Motor neuron (in vitro differentiated cells): ENCODE measurements at regions not wholly inside any gene's neighbourhood (a gene's known extent, or its start where the extent isn't known, plus 50 kb on each side); places are given as distances from the start of the nearest gene placed in this dataset.

ENCODE experiments used
- ATAC-seq, 8 experiments: fragments of 200-7000 bp; cut with Tn5 transposase; replicated peaks in 6 of 8; 2 replicates each; pipeline ENCODE4 v1.8.0; 2021; ENCODE audit warnings: mild to moderate bottlenecking in 8 of 8, moderate library complexity in 8 of 8
- H3K27ac ChIP-seq, 2 donors: fragments of 250-450 bp; sonication (Bioruptor Pico); 2 replicates each; pipeline ENCODE4 v1.9.0; 2021; ENCODE audit warnings: antibody characterized with exemption in 2 of 2, mild to moderate bottlenecking in 2 of 2, moderate library complexity in 1 of 2
- H3K4me1 ChIP-seq, 2 donors: fragments of 250-450 bp; sonication (Bioruptor Pico); replicated peaks in 1 of 2; 2 replicates each; pipeline ENCODE4 v1.6.1; 2021; ENCODE audit warnings: antibody characterized with exemption in 2 of 2, mild to moderate bottlenecking in 2 of 2, moderate library complexity in 1 of 2
- H3K4me3 ChIP-seq, 5 donors: fragments of 250-450 bp; sonication (Bioruptor Pico); 2 replicates each; pipeline ENCODE4 v1.9.0; 2021; ENCODE audit warnings: antibody characterized with exemption in 5 of 5, mild to moderate bottlenecking in 5 of 5, moderate library complexity in 4 of 5
- WGBS, 10 experiments: fragments of 450-650 bp; shearing (Covaris generic); methylation state at CpG; one replicate each; pipeline ENCODE4 v1.0.0; 2022; 5-methylcytosine and 5-hydroxymethylcytosine counted together
- in situ Hi-C, 9 experiments: fragments of 400-800 bp; cut with MboI; loops; one replicate each; pipeline ENCODE4 v1.15.0; 2021; ENCODE audit warnings: low sequenced_read_pairs in 9 of 9, low pct_unique_long_range_greater_than_20kb in 2 of 9; ENCODE audit not compliant: unreplicated experiment in 9 of 9

DNA sequence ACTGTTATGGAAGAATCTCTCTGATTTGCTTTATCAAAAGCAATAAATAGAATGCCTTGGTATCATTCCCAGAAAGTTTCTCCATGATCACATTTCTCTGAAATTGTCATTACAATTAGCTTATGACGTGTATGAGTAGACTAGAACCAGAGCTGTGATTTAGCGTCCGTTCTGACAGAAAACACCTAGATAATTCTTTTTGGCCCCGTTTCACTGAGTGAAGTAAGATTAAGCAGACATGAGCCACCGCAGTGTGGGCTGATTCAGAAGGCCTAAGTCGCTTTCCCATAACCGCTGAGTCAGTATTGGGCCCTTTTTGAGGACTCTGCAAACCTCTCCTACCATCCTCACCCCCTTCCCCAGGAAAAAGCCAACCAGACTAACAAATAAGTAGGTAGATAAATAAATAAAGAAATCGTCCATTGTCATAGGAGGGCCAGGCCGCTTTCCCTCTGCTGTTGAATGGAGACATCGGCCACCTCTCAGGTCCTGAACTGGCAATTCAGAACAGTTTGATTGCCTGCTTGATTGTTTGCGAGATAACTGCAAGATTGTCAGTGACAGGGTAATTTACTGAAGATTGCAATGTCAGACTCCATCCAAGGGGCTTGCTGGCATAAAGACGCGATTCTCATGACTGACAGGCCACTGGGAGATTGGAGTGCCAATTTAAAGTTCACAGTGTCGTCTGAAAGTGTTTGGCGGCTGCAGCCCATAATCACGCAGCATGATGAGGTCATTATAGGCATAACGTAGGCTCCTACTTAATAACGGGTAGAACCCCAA is 105.0 kb upstream of the WWC1 start:
- no peak for ATAC-seq
- in situ Hi-C loops, result no loop called here
- Histone ChIP-seq H3K4me1 (peaks cover 0 to 6% of the 10 kb centered on the region in 2 donors), H3K27ac (no peak overlapping the region), H3K4me3 (no peak overlapping the region)
- 56 to 100% (median 84%) methylated on average over 1 to 17 of the region's 18 CpGs for WGBS, 10 experiments

GRCh38 chr5:168187614-168188013 is 103.8 kb upstream of the WWC1 start:
- Histone ChIP-seq H3K27ac (no peak overlapping the region), H3K4me3 (no peak overlapping the region), H3K4me1 (peaks cover 0 to 6% of the 10 kb centered on the region in 2 donors)
- ATAC-seq, result peak in 1 of 8 experiments; percentile 71
- WGBS, 10 experiments, result 40 to 87% (median 80%) methylated on average over 1 to 6 of the region's 6 CpGs; no CpG with 5 or more reads in 1 of the 10 experiments
- in situ Hi-C loops, result no loop called here

DNA sequence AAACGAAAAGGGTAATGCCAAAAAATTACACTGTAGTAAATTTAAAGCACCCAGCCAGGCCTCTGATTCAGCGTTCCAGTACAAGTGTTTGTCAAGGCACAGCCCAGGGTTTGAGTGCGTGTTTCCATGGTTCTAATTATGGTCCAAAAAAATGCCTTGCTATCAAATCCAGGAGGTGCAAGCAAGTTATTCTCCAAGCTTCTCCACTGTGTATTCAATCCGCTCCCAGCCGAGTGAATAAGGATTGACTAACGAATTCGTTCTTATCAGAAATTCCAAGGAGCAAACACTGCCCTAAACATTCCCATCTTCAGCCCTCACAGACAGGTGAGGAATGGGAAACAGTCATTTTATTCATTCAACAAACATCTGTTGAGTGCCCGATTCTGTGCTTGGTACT is 103.3 kb upstream of the WWC1 start:
- peaks cover 0 to 9% of the 10 kb centered on the region in 2 donors for H3K4me1 ChIP-seq
- peak in 1 of 8 experiments; percentile 69 for ATAC-seq
- no peak overlapping the region for H3K27ac ChIP-seq
- in situ Hi-C loops, result no loop called here
- 15 to 100% (median 87%) methylated on average over 1 to 8 of the region's 8 CpGs for WGBS, 10 experiments
- no peak overlapping the region for H3K4me3 ChIP-seq

- ATAC-seq, result no peak
- in situ Hi-C loops, result no loop called here
- 13 to 100% (median 81%) methylated on average over 1 to 4 of the region's 4 CpGs for WGBS, 10 experiments
Measured at GRCh38 chr5:168192120-168192519, 99.3 kb upstream of the WWC1 start.

GRCh38 chr5:168193493-168194250 is 97.8 kb upstream of the WWC1 start:
- ATAC-seq, result peak in 1 of 8 experiments; percentile 55
- Histone ChIP-seq H3K4me3 (no peak overlapping the region), H3K4me1 (peaks cover 0 to 9% of the 10 kb centered on the region in 2 donors), H3K27ac (no peak overlapping the region)
- in situ Hi-C loops, result no loop called here
- WGBS, 10 experiments, result 37 to 78% (median 60%) methylated on average over 1 to 8 of the region's 9 CpGs

More at GRCh38 chr5:168192120-168192519, 99.3 kb upstream of the WWC1 start:
- Histone ChIP-seq H3K4me1 (peaks cover 0 to 12% of the 10 kb centered on the region in 2 donors), H3K27ac (no peak overlapping the region), H3K4me3 (no peak overlapping the region)

DNA sequence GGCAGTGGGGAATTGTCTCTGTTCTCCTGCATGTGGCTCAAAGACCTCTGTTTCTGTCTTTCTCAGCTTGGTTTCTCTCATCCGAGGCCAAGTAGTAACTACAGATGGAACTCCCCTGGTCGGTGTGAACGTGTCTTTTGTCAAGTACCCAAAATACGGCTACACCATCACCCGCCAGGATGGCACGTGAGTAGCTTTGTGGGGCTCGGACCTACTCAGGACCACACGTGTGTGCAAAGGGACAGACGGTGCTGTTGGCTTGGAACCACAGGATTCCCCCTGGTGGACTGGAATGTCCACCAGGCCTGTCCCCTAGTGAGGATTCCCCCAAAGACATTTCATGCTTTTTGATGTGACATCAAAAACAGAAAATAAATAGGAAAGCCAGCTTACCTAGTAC is 96.3 kb upstream of the WWC1 start:
- ATAC-seq, result no peak

GRCh38 chr5:168198359-168198758 is 93.1 kb upstream of the WWC1 start:
- peaks cover 9 to 16% of the 10 kb centered on the region in 2 donors for H3K4me1 ChIP-seq
- in situ Hi-C loops, result no loop called here
- ATAC-seq, result no peak
- no peak overlapping the region for H3K27ac ChIP-seq
- no peak overlapping the region for H3K4me3 ChIP-seq
- 70 to 100% (median 94%) methylated on average over 1 to 2 of the region's 2 CpGs; no CpG with 5 or more reads in 5 of the 10 experiments for WGBS, 10 experiments

More for the DNA sequence above, 96.3 kb upstream of the WWC1 start:
- Histone ChIP-seq H3K4me1 (peaks cover 0 to 9% of the 10 kb centered on the region in 2 donors), H3K27ac (no peak overlapping the region), H3K4me3 (no peak overlapping the region)
- in situ Hi-C loops, result no loop called here
- WGBS, 10 experiments, result 14 to 100% (median 67%) methylated on average over 1 to 5 of the region's 9 CpGs; no CpG with 5 or more reads in 6 of the 10 experiments

DNA sequence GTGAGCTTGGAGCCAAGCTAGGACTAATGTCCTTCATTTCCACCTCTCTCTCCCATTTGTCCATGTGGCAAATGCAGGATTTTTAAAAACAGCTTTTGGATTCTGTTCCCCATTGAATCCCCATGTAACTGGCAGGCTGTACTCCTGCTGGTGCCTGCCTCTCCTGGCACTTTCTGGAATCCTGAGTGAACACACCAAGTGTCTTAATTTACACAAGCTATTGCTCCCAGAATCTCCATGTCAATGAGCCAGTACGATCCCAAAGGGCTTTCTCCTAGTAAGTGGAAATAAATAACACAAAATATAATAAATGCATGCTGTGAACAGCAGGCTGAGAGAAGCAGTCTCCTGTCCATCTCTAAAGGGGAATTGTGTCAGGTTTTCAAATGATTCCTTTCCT is 88.4 kb upstream of the WWC1 start:
- in situ Hi-C loops, result loop anchor here in 3 of 9 experiments (25.0 kb wide), 2 partner anchors 91 to 616 kb away; no protein-coding TSS in a partner anchor
- 0 to 38% (median 11%) methylated on average over 1 of the region's 1 CpG; no CpG with 5 or more reads in 6 of the 10 experiments for WGBS, 10 experiments
- ATAC-seq, result peak in 3 of 8 experiments; percentile 18 to 47 (median 42)

GRCh38 chr5:168204165-168204564 is 87.3 kb upstream of the WWC1 start:
- Histone ChIP-seq H3K4me3 (no peak overlapping the region), H3K27ac (no peak overlapping the region), H3K4me1 (peaks cover 13 to 18% of the 10 kb centered on the region in 2 donors)
- in situ Hi-C loops, result loop anchor here in 3 of 9 experiments (25.0 kb wide), 2 partner anchors 92 to 617 kb away; no protein-coding TSS in a partner anchor
- no peak for ATAC-seq
- 60 to 100% (median 87%) methylated on average over 1 to 4 of the region's 6 CpGs; no CpG with 5 or more reads in 2 of the 10 experiments for WGBS, 10 experiments

More for the DNA sequence above, 88.4 kb upstream of the WWC1 start:
- Histone ChIP-seq H3K4me1 (peaks cover 12 to 16% of the 10 kb centered on the region in 2 donors), H3K4me3 (no peak overlapping the region), H3K27ac (no peak overlapping the region)

- no peak for ATAC-seq
- Histone ChIP-seq H3K27ac (no peak overlapping the region), H3K4me1 (peaks cover 20 to 22% of the 10 kb centered on the region in 2 donors), H3K4me3 (no peak overlapping the region)
- WGBS, 10 experiments, result 31 to 100% (median 81%) methylated on average over 1 to 6 of the region's 7 CpGs; no CpG with 5 or more reads in 1 of the 10 experiments
- in situ Hi-C loops, result loop anchor here in 3 of 9 experiments (25.0 kb wide), 2 partner anchors 95 to 620 kb away; no protein-coding TSS in a partner anchor
Measured at GRCh38 chr5:168207450-168208029, 83.9 kb upstream of the WWC1 start.

- H3K4me3 ChIP-seq, result no peak overlapping the region
- H3K27ac ChIP-seq, result no peak overlapping the region
- peak in 7 of 8 experiments; percentile 81 to 95 (median 87) for ATAC-seq
- WGBS, 10 experiments, result 0% methylated on average over 1 of the region's 1 CpG; no CpG with 5 or more reads in 6 of the 10 experiments
- peaks cover 8 to 11% of the 10 kb centered on the region in 2 donors for H3K4me1 ChIP-seq
- in situ Hi-C loops, result loop anchor here in 3 of 9 experiments (25.0 kb wide), 2 partner anchors 97 to 622 kb away; no protein-coding TSS in a partner anchor
Measured at GRCh38 chr5:168209244-168209995, 82.0 kb upstream of the WWC1 start.

GRCh38 chr5:168209997-168210396 is 81.4 kb upstream of the WWC1 start:
- 0 to 100% (median 75%) methylated on average over 1 to 3 of the region's 3 CpGs; no CpG with 5 or more reads in 1 of the 10 experiments for WGBS, 10 experiments
- peaks cover 8 to 11% of the 10 kb centered on the region in 2 donors for H3K4me1 ChIP-seq
- H3K27ac ChIP-seq, result no peak overlapping the region
- in situ Hi-C loops, result loop anchor here in 3 of 9 experiments (25.0 kb wide), 2 partner anchors 98 to 623 kb away; no protein-coding TSS in a partner anchor
- no peak overlapping the region for H3K4me3 ChIP-seq
- peak in 7 of 8 experiments; percentile 50 to 92 (median 84) for ATAC-seq
